ENCODE measurements at regions not wholly inside any gene's neighbourhood (a gene's known extent, or its start where the extent isn't known, plus 50 kb on each side); places are given as distances from the start of the nearest gene placed in this dataset.

- TF ChIP-seq CTCF (IDR thresholded peaks at IDR 0.05), result no peak
- TF ChIP-seq POLR2A (IDR thresholded peaks at IDR 0.05), result no peak
Measured at GRCh38 chr7:51732951-51733350, 416.3 kb upstream of the COBL start.
